ENCODE measurements at regions not wholly inside any gene's neighbourhood (a gene's known extent, or its start where the extent isn't known, plus 50 kb on each side); places are given as distances from the start of the nearest gene placed in this dataset.
A peak's percentile ranks its signal among the peaks of the same experiment; 100 is the strongest.

- H3K36me3 ChIP-seq: no peaks in the 10 kb centered on the region
- DNase-seq (ENCODE audit: low read depth in 1 of 2, low spot score in 1 of 2): peak; percentile 66 to 86
- no peak for TF ChIP-seq CTCF (IDR thresholded peaks at IDR 0.05; ENCODE audit: low read depth, low read length)
- H3K4me3 ChIP-seq: no peak overlapping the region
- no peaks in the 10 kb centered on the region for H3K4me1 ChIP-seq (ENCODE audit: low read depth)
- no peaks in the 10 kb centered on the region for H3K27me3 ChIP-seq
- H3K27ac ChIP-seq: no peak overlapping the region
- no peaks in the 10 kb centered on the region for H3K9me3 ChIP-seq (ENCODE audit: low read depth)
Observed at GRCh38 chr6:95087394-95088097, 489.8 kb upstream of the MANEA start.

- Histone ChIP-seq H3K4me1 (ENCODE audit: low read depth) (no peaks in the 10 kb centered on the region), H3K27ac (no peak overlapping the region), H3K4me3 (no peak overlapping the region), H3K36me3 (no peaks in the 10 kb centered on the region), H3K9me3 (ENCODE audit: low read depth) (no peaks in the 10 kb centered on the region), H3K27me3 (no peaks in the 10 kb centered on the region)
- peak; percentile 60 to 66 for DNase-seq (ENCODE audit: low read depth in 1 of 2, low spot score in 1 of 2)
- TF ChIP-seq CTCF (IDR thresholded peaks at IDR 0.05; ENCODE audit: low read depth, low read length): peak; percentile 55
Observed at GRCh38 chr6:95091823-95092436, 485.4 kb upstream of the MANEA start.

- H3K9me3 ChIP-seq (ENCODE audit: low read depth): no peaks in the 10 kb centered on the region
- no peaks in the 10 kb centered on the region for H3K4me1 ChIP-seq (ENCODE audit: low read depth)
- no peak for TF ChIP-seq CTCF (IDR thresholded peaks at IDR 0.05; ENCODE audit: low read depth, low read length)
- H3K27ac ChIP-seq: no peak overlapping the region
- no peak overlapping the region for H3K4me3 ChIP-seq
- no peak for DNase-seq (ENCODE audit: low read depth in 1 of 2, low spot score in 1 of 2)
- H3K27me3 ChIP-seq: no peaks in the 10 kb centered on the region
- H3K36me3 ChIP-seq: no peaks in the 10 kb centered on the region
Observed at GRCh38 chr6:95093154-95093553, 484.2 kb upstream of the MANEA start.

GRCh38 chr6:95094751-95095663 lies 482.3 kb upstream of the MANEA start:
- Histone ChIP-seq H3K27me3 (no peaks in the 10 kb centered on the region), H3K27ac (no peak overlapping the region), H3K9me3 (ENCODE audit: low read depth) (no peaks in the 10 kb centered on the region), H3K4me3 (no peak overlapping the region), H3K36me3 (no peaks in the 10 kb centered on the region), H3K4me1 (ENCODE audit: low read depth) (no peaks in the 10 kb centered on the region)
- peak in 1 of 2 donors; percentile 12 for DNase-seq (ENCODE audit: low read depth in 1 of 2, low spot score in 1 of 2)
- no peak for TF ChIP-seq CTCF (IDR thresholded peaks at IDR 0.05; ENCODE audit: low read depth, low read length)

- no peak overlapping the region for H3K4me3 ChIP-seq
- H3K27me3 ChIP-seq: no peaks in the 10 kb centered on the region
- no peaks in the 10 kb centered on the region for H3K36me3 ChIP-seq
- no peak for TF ChIP-seq CTCF (IDR thresholded peaks at IDR 0.05; ENCODE audit: low read depth, low read length)
- DNase-seq (ENCODE audit: low read depth in 1 of 2, low spot score in 1 of 2): no peak
- H3K9me3 ChIP-seq (ENCODE audit: low read depth): no peaks in the 10 kb centered on the region
- no peaks in the 10 kb centered on the region for H3K4me1 ChIP-seq (ENCODE audit: low read depth)
- H3K27ac ChIP-seq: no peak overlapping the region
Observed at GRCh38 chr6:95095855-95096254, 481.5 kb upstream of the MANEA start.

Measured in cardiac muscle cell (in vitro differentiated cells and primary cell).